Astrocyte of the hippocampus (primary cell): ENCODE measurements at regions not wholly inside any gene's neighbourhood (a gene's known extent, or its start where the extent isn't known, plus 50 kb on each side); places are given as distances from the start of the nearest gene placed in this dataset.
"Not testable (repeated sequence)": the region's sequence is repeated elsewhere in the genome, so short reads cannot be mapped to it uniquely, and the experiment has no call there.

Experiments
- DNase-seq: peaks from one replicate; pipeline ENCODE4 v3.0.0; 2011; ENCODE audit warnings: low read depth, low spot score

DNA sequence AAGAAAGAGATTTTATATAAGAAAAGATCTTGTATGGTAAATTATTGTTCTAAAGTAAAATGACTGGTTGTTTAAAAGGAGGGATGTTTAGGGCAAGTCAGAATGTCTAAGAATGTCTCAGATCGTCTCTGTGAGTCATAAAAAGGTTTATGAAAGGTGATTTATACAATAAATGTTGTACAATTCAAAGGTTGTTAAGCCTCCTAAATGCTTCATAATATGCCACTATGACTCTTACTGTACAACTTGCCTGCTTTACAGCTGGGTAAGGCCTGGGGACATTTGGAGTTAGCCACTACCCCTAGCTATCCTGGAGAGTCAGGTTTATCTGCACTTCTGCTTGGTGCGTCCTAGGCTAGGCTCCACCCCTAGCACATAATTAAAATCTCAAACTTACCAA is 927.4 kb downstream of the FSCB start:
- no peak for DNase-seq

DNA sequence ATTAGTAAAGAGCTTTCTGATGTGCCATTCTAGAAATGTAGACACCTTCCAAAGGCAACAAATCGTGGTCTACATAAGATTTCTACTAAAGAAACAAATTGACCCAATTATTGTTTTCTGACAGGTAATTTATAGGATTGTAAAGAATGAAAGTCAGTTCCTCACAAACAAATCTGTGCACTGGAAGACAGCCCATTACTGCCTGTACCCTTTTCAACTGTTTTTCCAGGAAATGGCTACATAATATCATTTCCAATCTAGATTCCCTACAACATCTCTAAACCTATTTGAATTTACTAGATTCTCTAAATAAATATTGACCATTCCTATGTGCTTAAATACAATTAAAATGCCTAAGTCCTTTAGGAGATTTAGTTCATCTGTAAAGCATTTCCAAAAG is 939.1 kb downstream of the FSCB start:
- no peak for DNase-seq

DNA sequence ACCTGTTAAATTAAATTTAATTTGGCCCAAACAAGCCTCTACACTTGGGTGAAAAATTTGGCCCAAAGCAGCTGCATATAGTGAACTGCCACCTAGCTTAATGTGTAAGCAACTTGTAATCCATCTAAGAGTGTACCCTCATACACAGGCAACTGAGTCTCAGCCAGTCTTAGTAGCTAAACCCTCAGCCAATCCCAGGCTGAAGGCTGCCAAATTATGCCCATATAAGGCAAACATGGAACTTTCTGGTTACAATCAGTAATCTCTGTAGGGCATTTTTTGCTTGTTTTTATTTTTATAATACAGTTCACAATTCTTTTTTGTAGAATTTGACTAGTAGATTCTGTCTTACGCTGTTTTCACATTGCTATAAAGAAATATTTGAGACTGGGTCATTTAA is 958.7 kb downstream of the FSCB start:
- DNase-seq: no peak

DNA sequence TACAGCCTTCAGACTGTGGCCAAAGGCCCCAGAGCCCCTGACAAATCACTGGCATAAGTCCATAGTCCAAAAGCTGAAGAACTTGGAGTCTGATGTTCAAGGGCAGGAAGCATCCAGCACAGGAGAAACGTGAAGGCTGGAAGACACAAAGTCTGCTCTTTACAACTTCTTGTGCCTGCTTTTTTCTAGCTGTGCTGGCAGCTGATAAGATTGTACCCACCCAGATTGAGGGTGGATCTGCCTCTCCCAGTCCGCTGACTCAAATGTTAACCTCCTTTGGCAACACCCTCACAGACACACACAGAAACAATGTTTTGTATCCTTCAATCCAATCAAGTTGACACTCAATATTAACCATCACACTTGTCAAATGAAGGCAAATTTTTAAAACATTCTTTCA is 959.5 kb downstream of the FSCB start:
- DNase-seq: not testable (repeated sequence)

DNA sequence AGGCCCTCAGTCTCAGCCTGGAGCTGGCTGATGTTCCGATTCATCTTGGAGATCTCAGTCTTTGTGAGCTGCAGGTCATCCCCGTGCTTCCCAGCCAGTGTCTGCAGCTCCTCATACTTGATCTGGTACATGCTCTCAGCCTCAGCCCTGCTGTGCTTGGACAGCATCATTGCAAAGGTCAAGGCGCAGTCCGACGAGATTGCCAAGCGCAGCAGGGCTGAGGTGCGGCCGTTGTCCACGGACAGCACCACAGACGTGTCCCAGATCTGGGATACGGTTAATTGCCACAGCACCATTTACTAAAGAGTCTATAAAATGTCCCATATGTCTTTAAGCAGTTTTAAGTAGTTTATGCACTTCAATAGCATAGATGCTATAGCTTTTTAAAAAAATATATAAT is 965.7 kb downstream of the FSCB start:
- no peak for DNase-seq

DNA sequence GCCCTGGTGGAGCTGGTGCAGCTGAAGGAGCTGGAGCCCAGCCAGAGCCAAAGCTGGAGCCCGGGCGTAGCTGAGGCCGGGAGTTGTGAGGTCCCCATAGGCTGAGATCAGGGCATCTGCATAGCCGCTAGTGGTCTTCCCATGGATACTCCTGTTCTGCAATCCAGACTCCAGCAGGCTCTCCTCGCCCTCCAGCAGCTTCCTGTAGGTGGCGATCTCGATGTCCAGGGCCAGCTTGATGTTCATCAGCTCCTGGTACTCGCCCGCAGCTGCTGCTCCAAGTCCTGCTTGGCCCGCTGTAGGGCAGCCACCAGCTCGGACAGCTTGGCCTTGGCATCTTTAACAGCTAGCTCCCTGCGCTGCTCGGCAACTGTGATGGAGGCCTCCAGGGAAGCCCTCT is 966.1 kb downstream of the FSCB start:
- DNase-seq: no peak

DNA sequence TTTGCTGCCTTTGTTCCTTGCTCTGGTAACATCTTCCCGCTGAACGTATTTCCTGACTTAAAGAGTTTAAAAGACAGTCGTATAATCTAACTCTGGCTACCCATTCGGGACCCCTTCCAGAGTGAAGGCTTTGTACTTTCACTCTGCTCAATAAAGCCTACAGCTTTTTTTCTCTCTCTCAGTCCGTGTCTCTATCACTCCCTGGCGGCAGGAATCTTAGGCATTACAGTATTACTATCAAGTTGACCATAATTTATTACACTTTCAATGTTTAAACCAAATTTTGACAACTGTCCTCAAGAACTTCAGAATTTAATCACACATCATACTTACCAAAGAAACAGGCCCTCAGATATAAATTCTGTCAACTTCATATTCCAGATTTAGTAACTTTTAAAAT is 967.9 kb downstream of the FSCB start:
- DNase-seq: peak; percentile 7

DNA sequence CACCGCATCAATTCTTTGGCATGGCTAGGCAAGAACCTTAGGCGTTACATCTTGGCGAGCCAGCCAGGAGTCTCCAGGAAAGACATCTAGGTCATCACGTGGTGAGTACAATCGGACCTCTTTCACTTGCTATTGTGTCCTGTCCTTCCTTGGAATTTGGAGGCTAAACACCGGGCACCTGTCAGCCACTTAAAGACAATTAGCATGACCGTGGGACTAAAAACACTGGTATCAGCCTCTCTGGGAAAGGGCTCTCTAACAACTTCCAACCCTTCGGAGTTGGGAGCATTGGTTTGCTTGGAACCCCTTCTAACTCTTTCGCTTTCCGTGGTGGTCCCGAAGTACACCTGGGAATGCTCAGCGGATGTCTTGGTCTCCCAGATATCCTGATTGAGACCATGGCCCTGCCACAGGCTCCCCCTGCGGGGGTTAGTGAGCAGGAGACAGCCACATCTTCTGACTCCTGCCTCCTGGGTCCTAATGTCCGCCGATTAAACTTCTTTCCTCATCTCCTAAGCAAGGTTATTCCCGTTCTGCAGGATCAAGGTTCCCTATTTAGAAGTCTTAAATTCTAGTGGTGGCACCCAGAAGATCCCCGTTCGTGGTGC is 971.7 kb downstream of the FSCB start:
- no peak for DNase-seq

DNA sequence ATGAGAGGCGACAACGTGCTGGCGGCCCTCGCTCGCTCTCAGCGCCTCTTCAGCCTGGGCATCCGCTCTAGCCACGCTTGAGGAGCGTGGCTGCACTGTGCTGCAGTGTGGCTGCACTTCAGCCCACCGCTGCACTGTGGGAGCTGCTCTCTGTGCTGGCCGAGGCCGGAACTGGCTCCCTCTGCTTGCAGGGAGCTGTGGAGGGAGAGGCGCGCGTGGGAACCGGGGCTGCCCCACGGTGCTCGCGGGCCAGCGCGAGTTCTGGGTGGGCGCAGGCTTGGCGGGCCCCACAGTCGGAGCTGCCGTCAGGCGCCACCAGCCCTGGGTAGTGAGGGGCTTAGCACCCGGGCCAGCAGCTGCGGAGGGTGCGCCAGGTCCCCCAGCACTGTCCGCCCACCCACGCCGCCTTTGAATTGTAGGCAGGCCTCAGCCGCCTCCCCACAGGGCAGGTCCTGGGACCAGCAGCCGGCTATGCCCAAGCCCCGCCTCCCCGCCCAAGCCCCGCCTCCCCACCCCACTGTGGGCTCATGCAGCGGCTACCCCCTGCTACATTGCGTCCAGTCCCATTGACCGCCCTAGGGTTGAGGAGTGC is 974.2 kb downstream of the FSCB start:
- no peak for DNase-seq

DNA sequence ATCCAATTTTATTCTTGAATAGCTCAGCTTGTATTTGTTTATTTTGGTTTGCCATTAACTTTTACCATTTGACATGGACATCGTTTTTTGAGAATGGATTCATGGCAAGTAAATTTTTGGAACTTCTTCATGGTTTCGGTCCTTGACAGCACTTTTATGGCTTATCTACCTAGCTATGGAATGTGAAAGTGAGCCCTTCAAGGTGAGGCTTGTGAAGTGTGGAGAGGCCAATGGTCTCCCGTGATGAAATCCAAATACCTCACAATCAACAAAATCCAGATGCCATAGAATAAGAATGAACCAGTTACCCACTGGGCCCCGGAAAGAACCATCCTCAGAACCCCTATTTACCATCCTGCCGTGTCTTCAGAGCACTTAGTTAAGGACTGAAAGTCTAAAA is 978.8 kb downstream of the FSCB start:
- DNase-seq: no peak

DNA sequence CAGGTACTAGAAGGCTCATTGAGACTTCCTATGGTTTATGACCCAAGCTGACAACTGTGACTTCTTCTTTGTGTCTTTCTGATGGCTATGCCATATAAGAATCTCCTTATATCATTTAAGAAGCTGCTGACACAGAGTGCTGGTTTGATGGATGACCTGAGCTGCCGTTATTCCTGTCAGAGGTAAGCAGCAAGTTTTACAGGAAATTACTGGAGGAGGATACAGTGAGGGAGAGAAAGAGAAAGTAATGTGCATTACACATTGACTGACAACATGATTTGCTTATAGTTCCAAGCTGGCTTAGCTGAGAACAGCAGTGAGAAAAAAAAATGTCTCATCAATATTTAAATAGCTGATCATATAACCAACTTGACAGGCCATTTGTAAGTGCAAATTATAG is 981.4 kb downstream of the FSCB start:
- DNase-seq: no peak

DNA sequence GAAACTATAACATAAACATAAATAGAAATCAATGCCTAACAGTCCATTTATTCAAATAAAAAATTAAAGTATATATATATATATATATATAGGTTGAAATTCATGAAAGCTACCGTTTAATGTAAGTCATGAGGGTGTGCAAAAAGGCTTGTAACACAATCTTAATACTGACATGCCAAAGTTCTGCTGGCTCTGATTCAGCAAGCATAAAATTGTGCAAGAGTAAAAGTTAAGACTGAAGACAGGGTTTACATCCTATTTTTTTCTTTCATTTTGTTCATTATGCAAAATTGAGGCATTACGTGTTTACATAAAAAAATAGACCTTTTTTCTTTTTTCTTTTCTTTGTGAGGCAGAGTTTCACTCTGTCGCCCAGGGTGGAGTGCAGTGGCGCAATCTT is 984.2 kb downstream of the FSCB start:
- no peak for DNase-seq

DNA sequence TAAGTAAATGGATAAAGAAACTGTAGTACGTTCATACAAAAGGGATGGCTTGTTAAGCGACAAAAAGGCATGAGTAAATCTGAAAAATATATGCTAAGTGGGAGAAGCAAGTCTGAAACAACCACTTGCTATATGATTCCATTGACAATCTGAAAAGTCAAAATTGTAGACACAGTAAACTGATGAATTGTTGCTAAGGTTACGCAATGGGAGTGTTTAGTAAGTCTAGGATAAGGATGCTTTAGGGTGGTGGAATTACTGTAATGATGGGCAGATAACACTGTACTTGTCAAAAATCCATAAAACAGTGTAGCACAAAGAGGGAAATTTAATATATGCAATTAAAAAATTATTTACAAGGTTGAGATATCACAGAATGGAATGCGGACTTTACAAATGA is 984.9 kb downstream of the FSCB start:
- DNase-seq: no peak

DNA sequence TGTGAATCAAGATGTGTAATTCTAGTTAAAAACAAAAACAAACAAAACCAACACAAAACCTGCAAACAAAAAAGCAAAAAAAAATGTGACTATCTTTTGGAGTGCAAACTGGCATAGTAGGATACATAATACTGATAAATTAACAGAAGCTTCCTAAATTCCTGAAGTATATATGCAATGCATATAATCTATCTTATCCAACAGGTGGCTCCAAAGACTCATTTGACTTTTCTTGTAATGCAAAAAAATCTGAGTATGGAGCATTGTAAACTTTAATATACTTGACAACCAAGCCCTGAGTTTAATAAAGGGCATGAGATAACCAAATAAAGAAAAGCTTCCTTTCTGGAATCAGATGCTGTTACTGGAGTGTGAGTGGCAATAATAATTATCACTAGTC is 1003.6 kb downstream of the FSCB start:
- no peak for DNase-seq

DNA sequence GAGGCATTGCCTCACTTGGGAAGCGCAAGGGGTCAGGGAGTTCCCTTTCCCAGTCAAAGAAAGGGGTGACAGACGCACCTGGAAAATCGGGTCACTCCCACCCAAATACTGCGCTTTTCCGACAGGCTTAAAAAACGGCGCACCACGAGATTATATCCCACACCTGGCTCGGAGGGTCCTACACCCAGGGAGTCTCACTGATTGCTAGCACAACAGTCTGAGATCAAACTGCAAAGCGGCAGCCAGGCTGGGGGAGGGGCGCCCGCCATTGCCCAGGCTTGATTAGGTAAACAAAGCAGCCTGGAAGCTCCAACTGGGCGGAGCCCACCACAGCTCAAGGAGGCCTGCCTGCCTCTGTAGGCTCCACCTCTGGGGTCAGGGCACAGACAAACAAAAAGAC is 1014.7 kb downstream of the FSCB start:
- DNase-seq: not testable (repeated sequence)

DNA sequence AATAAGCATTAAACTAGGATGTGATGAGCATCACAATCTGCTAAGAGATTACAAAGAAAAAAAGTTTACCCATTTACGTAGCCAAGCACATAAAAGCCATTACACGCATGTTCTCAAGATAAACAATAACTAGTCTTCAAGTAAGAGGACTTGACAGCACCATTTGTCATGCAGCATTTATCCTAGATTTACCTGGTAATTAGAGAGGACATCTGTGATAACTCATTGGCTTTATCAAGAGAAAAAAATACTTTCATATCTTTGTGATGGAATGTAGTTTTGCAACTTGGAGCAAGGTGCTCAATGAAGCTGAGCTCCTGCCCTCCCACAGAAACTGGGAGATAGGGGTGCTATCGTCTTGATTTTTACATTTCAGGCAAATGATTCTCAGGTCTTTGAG is 1023.7 kb downstream of the FSCB start:
- DNase-seq: no peak

DNA sequence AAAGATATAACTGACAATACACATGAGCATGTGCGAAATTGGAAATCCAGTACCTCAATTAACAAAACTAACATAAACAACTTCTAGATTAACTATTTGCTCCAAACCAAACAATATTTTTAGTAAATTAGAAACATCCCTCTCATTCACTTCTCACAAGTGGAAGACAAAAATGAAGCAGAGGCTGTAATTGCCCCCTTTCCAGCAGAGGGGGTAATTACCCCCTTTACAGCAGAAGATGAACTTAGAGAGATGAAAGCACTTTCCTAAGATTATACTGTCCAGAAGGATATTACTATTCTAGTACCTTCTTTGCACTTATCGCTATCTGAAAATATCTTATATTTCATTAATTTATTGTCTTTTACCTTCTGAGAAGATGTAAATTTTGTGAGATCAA is 1025.2 kb downstream of the FSCB start:
- DNase-seq: no peak

DNA sequence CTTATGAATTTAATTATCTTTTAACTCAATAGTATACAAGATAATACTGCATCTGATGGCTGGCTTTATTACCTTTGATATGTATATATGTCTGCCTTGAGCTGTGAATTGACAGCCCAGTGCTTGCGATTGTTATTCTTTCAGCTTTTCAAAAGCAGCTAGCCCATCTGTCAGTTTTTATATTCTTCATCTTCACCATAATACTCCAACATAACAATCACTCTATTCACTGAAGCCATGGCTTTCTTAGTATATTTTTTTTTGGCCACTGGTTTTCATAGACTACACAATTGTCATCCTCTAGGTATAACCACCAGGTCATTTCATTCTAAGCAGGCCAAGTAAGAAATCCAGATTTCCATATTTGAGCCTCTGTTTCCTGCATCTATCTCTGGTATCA is 1026.1 kb downstream of the FSCB start:
- no peak for DNase-seq

DNA sequence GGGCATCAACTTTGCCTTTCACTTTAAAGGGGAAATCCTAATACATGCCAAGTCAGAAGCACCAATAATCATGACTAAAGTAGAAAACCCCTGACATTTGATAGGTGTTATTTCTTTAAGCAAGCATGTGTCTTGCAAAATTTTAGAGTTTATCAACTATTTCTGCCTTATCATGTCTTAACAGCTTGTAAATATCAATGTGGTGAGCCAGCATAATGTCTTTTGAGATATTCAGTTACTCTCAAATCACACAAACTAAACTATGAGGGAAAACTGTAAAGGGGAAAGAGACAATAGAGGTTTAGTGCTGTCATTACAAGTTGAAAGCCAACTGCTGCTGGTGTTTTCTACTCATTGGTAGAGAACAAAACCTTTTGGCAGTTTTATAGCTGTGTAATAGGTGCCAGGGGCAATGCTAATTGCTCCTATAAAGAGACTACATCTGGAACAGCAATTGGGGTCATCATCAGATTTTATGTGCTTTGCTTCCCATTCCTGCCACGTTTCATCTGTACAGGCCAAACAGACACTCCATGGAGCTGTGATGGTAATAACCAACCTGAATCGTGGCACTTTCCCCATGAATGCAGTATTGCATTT is 1027.4 kb downstream of the FSCB start:
- DNase-seq: no peak

DNA sequence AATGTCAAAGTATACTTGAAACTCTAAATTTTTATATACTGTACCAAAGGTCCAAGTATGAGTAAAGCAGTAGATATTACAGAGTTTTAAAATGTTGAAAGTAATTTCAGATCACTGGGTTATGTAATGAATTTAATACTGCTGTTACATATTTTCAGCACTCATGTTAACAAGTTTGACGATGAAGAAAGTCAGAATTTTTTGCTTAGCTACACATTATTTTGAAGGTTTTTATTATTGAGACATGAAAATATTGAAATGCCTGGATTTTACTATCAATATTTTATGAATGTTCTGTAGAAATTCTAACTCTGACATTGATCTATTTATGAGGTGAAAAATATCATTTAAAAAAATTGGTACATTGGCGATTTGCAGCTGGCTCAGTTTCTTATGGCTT is 1030.3 kb downstream of the FSCB start:
- DNase-seq: no peak

DNA sequence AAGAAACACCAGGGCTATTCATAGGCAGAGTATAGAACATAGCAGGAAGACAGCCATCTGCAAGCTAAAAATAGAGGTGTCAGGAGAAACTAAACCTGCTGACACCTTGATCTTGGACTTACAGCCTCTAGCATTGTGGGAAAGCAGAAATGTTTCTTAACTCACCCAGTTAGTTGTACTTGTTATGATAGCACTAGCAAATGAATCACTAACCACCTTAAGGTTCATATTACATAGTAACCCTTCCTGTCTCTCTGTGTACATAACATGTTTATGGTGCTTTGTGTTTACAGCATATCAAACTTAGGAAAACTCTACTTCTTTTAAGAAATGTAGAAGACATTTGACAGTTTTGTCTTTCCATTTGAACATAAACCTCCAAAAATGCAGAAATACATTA is 1031.3 kb downstream of the FSCB start:
- DNase-seq: no peak

DNA sequence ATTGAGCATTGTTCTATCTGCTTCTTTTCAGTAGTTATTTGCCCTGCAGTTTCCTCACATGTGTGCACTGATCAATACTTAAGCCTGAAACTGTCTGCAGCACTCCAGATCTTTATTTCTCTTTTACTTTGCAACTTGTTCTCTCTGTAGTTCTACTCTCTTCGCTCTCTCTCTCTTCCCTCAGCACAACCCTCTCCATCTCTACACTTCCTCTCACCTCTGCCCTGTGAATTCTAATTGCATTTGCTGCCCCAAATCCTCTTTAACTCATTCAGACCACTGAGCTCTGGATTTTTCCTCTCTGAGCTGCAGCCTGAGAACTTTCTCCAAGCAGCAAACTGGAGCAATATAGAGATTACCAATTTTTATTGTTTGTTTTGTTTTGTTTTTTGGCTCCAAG is 1035.5 kb downstream of the FSCB start:
- no peak for DNase-seq

DNA sequence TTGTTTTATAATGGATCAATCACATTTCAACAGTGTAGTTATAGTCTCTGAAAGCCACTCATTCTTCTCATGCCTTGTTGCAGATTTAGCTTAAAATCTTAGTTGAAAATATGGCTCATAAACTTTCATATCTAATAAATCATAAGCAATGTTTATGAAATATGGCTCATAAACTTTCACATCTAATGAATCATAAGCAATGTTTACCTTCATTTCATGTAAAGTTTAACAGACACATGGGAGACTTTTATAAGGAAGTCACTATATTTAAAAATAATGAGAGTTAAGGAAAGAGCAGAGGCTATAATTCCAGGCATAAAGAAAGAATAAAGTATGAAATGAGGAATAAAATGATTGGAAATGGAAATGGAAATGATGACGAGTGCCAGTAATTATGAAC is 1042.1 kb downstream of the FSCB start:
- no peak for DNase-seq

DNA sequence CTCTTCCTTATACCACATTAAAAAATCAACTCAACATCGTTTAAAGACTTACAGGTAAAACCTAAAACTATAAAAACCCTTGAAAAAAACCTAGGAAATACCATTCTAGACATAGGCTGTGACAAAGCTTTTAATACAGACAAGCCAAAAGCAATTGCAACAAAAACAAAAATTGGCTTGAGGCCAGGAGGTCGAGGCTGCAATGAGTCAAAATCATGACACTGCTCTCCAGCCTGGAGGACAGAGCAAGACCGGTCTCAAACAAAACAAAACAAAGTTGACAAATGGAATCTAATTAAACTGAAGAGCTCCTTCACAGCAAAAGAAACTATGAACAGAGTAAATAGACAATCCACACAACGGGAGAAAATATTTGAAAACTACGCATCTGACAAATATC is 1057.8 kb downstream of the FSCB start:
- no peak for DNase-seq
